ENCODE measurements at regions not wholly inside any gene's neighbourhood (a gene's known extent, or its start where the extent isn't known, plus 50 kb on each side); places are given as distances from the start of the nearest gene placed in this dataset.

DNA sequence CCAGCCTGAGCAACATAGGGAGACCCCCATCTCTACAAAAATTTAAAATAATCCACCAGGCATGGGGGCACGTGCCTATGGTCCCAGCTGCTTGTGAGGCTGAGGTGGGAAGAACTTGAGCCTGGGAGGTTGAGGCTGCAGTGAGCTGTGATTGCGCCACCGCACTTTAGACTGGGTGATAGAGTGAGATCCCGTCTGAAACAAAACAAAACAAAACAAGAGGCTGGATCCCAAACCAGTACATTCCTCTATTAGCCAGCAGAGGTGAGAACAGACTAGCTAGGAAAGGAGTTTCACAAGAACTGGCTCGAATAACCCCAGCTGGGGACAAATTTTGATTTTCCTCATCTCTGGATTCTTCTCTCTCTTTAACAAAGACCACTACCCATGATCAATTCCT is 366.7 kb upstream of the ZFHX3 start:
- DNase-seq (ENCODE audit: low spot score), result no peak
- TF ChIP-seq, protein P1, sequence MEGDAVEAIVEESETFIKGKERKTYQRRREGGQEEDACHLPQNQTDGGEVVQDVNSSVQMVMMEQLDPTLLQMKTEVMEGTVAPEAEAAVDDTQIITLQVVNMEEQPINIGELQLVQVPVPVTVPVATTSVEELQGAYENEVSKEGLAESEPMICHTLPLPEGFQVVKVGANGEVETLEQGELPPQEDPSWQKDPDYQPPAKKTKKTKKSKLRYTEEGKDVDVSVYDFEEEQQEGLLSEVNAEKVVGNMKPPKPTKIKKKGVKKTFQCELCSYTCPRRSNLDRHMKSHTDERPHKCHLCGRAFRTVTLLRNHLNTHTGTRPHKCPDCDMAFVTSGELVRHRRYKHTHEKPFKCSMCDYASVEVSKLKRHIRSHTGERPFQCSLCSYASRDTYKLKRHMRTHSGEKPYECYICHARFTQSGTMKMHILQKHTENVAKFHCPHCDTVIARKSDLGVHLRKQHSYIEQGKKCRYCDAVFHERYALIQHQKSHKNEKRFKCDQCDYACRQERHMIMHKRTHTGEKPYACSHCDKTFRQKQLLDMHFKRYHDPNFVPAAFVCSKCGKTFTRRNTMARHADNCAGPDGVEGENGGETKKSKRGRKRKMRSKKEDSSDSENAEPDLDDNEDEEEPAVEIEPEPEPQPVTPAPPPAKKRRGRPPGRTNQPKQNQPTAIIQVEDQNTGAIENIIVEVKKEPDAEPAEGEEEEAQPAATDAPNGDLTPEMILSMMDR (IDR thresholded peaks at IDR 0.05; ENCODE audit: extremely low read depth, insufficient read depth, missing control alignments), result no peak
- in situ Hi-C loops (cut with MboI; ENCODE audit: low pct_unique_long_range_greater_than_20kb, low sequenced_read_pairs, unreplicated experiment), result no loop called here

DNA sequence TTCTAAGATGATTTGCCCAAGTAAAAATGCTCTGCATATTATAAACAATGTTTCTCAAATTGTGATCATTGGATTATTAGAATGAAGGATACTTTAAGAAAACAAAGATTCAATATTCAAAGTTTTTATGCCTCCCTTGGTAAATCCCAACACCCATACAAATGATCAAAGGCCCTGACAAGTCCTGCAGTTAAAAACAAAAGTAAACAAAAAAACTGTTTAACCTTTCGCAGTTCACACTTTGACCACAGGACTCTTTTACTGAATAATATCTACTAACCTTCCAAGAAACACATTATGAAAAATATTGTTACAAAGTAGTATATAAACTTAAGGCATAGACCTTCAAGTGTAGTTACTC is 365.9 kb upstream of the ZFHX3 start:
- TF ChIP-seq, protein P1 (IDR thresholded peaks at IDR 0.05; ENCODE audit: extremely low read depth, insufficient read depth, missing control alignments), result no peak
- DNase-seq (ENCODE audit: low spot score), result no peak
- in situ Hi-C loops (cut with MboI; ENCODE audit: low pct_unique_long_range_greater_than_20kb, low sequenced_read_pairs, unreplicated experiment), result no loop called here

DNA sequence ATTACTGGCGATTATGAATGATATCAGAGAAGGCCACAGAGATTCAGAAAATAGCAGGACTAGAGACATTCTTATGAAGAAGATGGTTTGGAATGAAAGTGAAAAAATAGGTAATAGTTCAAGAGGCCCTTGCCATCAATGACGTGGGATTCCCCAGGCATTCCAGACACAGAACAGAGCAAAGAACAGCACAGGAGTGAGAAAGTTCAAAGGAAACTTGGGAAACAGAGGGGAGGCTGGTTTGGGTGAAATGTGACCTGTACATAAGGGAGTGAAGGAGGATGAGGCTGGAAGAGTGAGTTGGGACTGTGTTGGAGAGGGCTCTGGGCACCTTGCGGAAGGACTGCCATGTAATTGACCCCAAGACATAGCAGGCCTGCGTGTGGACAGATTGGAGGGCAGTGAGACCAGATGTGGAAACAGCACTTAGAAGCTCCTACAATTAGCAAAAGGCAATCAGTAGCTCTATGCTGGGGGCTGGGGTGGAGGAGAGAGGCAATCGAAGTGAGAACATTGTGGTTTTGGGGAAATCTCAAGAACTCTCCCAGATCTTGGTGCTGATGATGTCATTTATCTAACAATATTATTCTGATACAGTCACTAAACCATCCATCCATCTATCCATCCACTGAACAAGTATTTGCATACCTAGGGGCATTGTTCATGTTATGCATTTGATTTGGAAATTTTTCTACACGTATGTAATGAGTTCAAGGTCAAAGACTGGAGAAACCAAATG is 365.3 kb upstream of the ZFHX3 start:
- in situ Hi-C loops (cut with MboI; ENCODE audit: low pct_unique_long_range_greater_than_20kb, low sequenced_read_pairs, unreplicated experiment), result no loop called here
- TF ChIP-seq, protein P1 (IDR thresholded peaks at IDR 0.05; ENCODE audit: extremely low read depth, insufficient read depth, missing control alignments), result no peak
- DNase-seq (ENCODE audit: low spot score), result no peak

DNA sequence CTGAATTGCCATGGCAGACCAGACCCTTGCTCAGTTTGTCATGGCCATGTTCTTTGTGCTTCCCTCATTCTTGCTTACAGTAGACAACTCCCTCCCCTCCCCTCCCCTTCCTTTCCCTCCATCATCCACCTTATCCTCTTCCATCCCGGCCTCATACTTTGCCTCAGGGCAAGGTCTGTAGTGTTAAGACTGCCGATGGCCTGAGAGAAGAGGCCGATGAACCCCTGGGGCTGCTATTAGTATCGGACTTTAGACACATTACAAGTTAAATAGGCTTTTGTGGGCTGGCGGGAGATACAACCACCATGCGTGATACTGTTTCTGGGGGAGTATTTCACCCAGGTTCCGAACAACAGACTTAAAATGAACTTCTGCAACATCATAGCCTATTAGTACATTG is 364.5 kb upstream of the ZFHX3 start:
- TF ChIP-seq, protein P1 (IDR thresholded peaks at IDR 0.05; ENCODE audit: extremely low read depth, insufficient read depth, missing control alignments), result no peak
- DNase-seq (ENCODE audit: low spot score), result no peak
- in situ Hi-C loops (cut with MboI; ENCODE audit: low pct_unique_long_range_greater_than_20kb, low sequenced_read_pairs, unreplicated experiment), result no loop called here

DNA sequence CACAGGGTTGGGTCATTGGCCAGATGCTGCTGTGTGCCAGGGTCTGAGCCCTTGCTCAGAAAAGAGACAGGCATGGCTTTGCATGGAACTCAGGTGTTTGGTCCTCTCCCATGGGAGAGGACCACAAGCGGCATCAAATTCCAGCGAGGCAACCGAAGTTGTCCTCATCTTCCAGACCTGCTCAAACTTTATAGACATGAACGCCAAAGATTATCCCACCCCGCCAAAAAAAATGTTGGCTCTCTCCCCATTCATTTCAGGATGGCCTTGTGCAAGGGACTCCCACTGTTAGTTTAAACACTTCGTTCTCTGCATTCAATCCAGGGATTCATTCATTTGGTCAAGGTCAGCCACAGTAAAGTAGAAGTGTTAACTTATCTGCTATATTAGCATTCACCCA is 360.8 kb upstream of the ZFHX3 start:
- in situ Hi-C loops (cut with MboI; ENCODE audit: low pct_unique_long_range_greater_than_20kb, low sequenced_read_pairs, unreplicated experiment), result no loop called here
- TF ChIP-seq, protein P1 (IDR thresholded peaks at IDR 0.05; ENCODE audit: extremely low read depth, insufficient read depth, missing control alignments), result no peak
- DNase-seq (ENCODE audit: low spot score), result no peak

DNA sequence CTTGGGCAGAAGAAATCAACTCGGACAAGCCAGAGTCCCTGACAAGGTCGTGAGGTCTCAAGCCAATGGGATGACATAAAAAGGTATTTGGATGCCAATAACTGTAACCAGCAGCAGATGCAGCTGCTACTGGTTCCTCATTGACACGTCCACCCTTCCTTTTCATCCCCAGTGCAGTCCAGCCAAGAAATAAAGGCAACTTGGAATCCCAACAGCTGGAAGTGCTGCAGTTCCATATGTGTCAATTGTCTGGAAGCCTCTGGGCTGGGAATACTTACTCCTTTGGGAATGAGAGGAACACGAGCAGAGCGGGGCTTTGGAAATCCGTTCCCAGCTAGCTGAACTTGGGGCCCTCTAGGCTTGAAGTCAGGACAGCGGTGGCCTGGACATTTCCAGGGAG is 360.4 kb upstream of the ZFHX3 start:
- no peak for DNase-seq (ENCODE audit: low spot score)
- in situ Hi-C loops (cut with MboI; ENCODE audit: low pct_unique_long_range_greater_than_20kb, low sequenced_read_pairs, unreplicated experiment), result no loop called here
- TF ChIP-seq, protein P1 (IDR thresholded peaks at IDR 0.05; ENCODE audit: extremely low read depth, insufficient read depth, missing control alignments), result no peak

All from GM13977 (cell line).